ENCODE measurements at regions not wholly inside any gene's neighbourhood (a gene's known extent, or its start where the extent isn't known, plus 50 kb on each side); places are given as distances from the start of the nearest gene placed in this dataset.

DNA sequence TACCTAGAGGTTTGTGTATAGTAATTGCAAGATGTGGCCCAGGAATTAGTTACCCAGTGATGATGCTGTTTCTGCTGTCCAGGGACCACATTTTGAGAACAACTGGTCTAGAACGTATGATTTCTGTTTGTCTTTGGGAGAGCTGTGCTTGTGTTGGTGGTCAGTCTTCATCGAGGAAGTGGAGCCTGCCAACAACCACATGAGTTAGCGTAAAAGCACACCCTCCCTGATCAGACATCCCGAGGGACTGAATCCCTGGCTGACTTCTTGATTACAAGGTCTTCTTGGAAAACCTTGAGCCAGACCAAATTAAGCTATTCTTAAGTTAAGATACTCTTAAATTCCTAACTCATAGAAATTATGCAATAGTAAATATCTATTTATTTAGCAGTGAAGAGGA, 81.7 kb upstream of the ZPLD1 start:
- TF ChIP-seq, protein P1, sequence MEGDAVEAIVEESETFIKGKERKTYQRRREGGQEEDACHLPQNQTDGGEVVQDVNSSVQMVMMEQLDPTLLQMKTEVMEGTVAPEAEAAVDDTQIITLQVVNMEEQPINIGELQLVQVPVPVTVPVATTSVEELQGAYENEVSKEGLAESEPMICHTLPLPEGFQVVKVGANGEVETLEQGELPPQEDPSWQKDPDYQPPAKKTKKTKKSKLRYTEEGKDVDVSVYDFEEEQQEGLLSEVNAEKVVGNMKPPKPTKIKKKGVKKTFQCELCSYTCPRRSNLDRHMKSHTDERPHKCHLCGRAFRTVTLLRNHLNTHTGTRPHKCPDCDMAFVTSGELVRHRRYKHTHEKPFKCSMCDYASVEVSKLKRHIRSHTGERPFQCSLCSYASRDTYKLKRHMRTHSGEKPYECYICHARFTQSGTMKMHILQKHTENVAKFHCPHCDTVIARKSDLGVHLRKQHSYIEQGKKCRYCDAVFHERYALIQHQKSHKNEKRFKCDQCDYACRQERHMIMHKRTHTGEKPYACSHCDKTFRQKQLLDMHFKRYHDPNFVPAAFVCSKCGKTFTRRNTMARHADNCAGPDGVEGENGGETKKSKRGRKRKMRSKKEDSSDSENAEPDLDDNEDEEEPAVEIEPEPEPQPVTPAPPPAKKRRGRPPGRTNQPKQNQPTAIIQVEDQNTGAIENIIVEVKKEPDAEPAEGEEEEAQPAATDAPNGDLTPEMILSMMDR (conservative IDR thresholded peaks at IDR 0.05 in 1 of 2, IDR thresholded peaks at IDR 0.05 in 1 of 2; ENCODE audit: low read depth in 1 of 2, low read length in 2 of 2), result no peak
- TF ChIP-seq EZH2 (IDR thresholded peaks at IDR 0.05; ENCODE audit: low read length, missing control alignments), result no peak

All from fibroblast of lung (primary cell).